ENCODE measurements at regions not wholly inside any gene's neighbourhood (a gene's known extent, or its start where the extent isn't known, plus 50 kb on each side); places are given as distances from the start of the nearest gene placed in this dataset.

DNA sequence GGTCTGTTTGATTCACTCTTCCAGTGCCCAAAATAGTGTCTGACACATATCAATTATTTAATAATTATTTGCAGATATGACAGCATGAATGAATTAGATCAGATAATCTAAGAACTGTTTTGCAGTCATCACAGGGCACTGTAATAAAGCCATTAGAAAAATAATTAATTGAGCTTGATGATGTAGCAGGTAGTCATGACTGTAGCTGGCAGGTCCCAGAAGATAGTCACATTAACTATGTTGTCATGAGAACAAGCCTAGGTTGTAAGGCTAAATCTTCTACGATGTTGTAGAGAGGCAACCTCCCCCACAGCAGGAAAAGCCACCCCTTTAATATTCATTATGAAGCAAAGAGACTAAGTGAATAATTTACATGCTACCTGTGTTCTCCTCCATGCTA lies 243.9 kb upstream of the SPTLC3 start:
- DNase-seq (ENCODE audit: extremely low read depth, low read depth), result no peak
- TF ChIP-seq CTCF (IDR thresholded peaks at IDR 0.05; ENCODE audit: low read depth, low read length), result no peak

DNA sequence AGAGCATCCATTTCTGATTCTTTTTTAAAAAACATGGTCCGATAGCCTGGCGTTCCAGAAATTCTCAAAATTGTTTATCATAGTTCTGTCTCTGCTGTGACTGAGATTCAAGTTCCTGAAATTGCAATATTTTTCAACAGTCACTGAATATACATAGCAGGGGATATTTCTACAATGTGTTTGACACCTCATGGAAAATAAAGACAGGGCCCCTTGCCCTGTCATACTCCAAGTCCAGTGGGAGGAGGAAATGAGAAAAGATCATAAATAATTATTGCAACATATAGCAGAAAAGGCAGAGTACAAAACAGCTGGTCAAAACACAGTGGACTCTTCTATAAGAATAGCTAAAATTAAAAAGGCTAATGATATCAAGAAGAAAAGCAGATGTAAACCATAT lies 234.8 kb upstream of the SPTLC3 start:
- TF ChIP-seq CTCF (IDR thresholded peaks at IDR 0.05; ENCODE audit: low read depth, low read length), result no peak
- DNase-seq (ENCODE audit: extremely low read depth, low read depth), result no peak

- DNase-seq (ENCODE audit: extremely low read depth, low read depth), result no peak
- TF ChIP-seq CTCF (IDR thresholded peaks at IDR 0.05; ENCODE audit: low read depth, low read length), result no peak
These were observed 233.7 kb upstream of the SPTLC3 start for GRCh38 chr20:12775041-12775440.

DNA sequence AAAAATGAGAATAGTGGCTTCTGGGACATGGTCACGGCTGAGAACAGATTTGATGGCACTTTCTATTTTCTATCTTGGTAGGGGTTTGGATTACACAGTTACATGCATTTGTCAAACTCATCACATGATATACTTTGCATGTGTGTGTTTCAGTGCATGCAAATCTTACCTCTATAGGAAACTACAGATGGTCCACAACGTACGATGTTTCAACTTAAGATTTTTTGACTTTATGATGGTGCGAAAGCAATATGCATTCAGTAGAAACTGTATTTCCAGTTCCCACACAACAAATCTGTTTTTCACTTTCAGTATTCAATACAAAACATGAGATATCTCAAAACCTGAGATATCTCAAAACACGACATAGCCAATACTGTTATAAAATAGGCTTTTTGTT lies 231.8 kb upstream of the SPTLC3 start:
- no peak for TF ChIP-seq CTCF (IDR thresholded peaks at IDR 0.05; ENCODE audit: low read depth, low read length)
- no peak for DNase-seq (ENCODE audit: extremely low read depth, low read depth)

DNA sequence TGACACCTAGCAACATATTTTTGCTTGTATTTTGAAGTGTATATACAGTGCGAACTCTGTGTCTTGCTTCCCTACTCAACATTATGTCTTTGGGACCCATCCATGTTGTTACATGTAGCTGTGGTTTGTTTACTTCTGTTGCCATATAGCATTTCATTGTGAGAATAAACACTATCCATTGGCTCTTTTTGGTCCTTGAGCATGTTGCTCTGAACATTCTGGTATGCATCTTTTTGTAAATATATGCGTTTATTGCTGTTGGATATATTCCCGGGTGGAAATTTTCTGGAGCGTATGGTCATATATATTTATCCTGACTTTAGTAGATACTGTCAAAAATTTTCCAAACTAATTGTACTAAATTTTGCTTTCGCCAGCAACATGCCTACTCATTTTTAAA lies 222.5 kb upstream of the SPTLC3 start:
- no peak for TF ChIP-seq CTCF (IDR thresholded peaks at IDR 0.05; ENCODE audit: low read depth, low read length)
- DNase-seq (ENCODE audit: extremely low read depth, low read depth), result no peak

DNA sequence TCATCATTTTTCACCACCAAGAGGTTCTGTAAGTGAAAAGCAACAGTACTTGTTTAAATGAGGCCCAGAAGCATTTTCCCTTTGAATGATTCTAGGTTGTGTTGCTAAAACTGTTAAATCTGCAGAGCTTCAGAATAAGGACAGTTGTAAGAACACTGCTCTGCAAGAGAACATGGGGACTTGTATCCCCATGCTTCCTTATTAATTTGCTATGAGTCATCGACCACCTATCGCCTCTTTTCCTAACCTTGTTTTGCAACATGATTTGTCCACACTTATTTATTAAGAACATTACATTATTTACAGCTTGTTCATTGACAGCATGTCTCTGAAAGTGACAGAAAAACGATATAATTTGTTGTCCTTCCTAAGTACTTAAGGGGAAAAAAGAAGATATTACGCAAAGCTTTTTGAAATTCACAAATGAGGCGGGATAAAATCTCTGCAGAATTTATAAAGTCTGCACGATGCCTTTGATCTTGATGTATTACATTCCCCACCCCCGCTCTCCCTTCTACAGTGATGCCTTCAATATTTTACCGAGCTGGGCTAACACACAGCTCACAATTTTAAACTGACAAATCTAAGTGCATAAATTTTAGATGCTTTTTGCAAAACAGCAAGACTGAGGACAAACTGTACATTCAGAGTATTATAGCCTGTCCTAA lies 220.0 kb upstream of the SPTLC3 start:
- no peak for DNase-seq (ENCODE audit: extremely low read depth, low read depth)
- no peak for TF ChIP-seq CTCF (IDR thresholded peaks at IDR 0.05; ENCODE audit: low read depth, low read length)

GRCh38 chr20:12790859-12791258 lies 217.9 kb upstream of the SPTLC3 start:
- no peak for TF ChIP-seq CTCF (IDR thresholded peaks at IDR 0.05; ENCODE audit: low read depth, low read length)

More at GRCh38 chr20:12790859-12791258, 217.9 kb upstream of the SPTLC3 start:
- no peak for DNase-seq (ENCODE audit: extremely low read depth, low read depth)

All from AG09319 (cell line).